ENCODE measurements at regions not wholly inside any gene's neighbourhood (a gene's known extent, or its start where the extent isn't known, plus 50 kb on each side); places are given as distances from the start of the nearest gene placed in this dataset.
"Not testable (repeated sequence)": the region's sequence is repeated elsewhere in the genome, so short reads cannot be mapped to it uniquely, and the experiment has no call there.

DNA sequence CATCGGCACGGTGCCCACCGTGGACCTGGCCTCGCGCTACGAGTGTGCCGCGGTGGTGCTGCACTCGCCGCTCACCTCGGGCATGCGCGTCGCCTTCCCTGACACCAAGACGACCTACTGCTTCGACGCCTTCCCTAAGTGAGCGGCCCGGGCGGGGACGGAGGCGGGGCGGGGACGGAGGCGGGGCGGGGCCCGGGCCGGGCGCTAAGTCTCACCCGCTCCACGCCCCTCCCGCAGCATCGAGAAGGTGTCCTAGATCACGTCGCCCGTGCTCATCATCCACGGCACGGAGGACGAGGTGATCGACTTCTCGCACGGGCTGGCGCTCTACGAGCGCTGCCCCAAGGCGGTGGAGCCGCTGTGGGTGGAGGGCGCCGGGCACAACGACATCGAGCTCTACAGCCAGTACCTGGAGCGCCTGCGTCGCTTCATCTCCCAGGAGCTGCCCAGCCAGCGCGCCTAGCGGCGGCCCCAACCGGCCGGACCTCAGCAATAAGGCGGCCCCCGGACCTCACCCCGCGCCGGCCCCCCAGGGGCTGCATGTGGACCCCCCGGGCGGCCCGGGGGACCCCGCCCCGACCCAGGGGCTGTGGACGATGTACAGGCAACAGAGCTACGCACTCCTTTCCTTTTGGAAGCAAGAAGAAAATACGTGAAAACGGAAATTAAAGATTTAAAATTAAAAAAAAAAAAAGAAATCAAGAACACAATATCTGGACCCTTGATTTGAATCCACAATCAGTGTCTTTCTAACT is 198.8 kb downstream of the USP22 start:
- WGBS, 2 donors: 1 to 4% methylated on average over 65 to 66 of the region's 74 CpGs
- H3K9me3 ChIP-seq; DNase-seq; H3K27ac ChIP-seq; H3K36me3 ChIP-seq; intact Hi-C loops (cut with DNase I): not testable (repeated sequence)
- Histone ChIP-seq H3K4me1 (peaks cover 0 to 11% (median 3%) of the 10 kb centered on the region in 4 donors), H3K4me3 (peak overlapping the region in 3 of 4 donors; percentile 20 to 37 (median 35)), H3K27me3 (peaks cover 5 to 32% (median 8%) of the 10 kb centered on the region in 3 donors)

GRCh38 chr17:20848869-20849443 is 193.9 kb downstream of the USP22 start:
- DNase-seq; H3K9me3 ChIP-seq; H3K27ac ChIP-seq; intact Hi-C loops (cut with DNase I); H3K4me3 ChIP-seq; H3K36me3 ChIP-seq: not testable (repeated sequence)
- WGBS, 2 donors: 54 to 78% methylated on average over 3 of the region's 3 CpGs
- TF ChIP-seq, protein P1, sequence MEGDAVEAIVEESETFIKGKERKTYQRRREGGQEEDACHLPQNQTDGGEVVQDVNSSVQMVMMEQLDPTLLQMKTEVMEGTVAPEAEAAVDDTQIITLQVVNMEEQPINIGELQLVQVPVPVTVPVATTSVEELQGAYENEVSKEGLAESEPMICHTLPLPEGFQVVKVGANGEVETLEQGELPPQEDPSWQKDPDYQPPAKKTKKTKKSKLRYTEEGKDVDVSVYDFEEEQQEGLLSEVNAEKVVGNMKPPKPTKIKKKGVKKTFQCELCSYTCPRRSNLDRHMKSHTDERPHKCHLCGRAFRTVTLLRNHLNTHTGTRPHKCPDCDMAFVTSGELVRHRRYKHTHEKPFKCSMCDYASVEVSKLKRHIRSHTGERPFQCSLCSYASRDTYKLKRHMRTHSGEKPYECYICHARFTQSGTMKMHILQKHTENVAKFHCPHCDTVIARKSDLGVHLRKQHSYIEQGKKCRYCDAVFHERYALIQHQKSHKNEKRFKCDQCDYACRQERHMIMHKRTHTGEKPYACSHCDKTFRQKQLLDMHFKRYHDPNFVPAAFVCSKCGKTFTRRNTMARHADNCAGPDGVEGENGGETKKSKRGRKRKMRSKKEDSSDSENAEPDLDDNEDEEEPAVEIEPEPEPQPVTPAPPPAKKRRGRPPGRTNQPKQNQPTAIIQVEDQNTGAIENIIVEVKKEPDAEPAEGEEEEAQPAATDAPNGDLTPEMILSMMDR (IDR thresholded peaks at IDR 0.05): peak in 3 of 4 experiments; percentile 21 to 51 (median 21)
- Histone ChIP-seq H3K4me1 (peaks cover 0 to 20% (median 8%) of the 10 kb centered on the region in 4 donors), H3K27me3 (peaks cover 0 to 29% (median 2%) of the 10 kb centered on the region in 3 donors)

DNA sequence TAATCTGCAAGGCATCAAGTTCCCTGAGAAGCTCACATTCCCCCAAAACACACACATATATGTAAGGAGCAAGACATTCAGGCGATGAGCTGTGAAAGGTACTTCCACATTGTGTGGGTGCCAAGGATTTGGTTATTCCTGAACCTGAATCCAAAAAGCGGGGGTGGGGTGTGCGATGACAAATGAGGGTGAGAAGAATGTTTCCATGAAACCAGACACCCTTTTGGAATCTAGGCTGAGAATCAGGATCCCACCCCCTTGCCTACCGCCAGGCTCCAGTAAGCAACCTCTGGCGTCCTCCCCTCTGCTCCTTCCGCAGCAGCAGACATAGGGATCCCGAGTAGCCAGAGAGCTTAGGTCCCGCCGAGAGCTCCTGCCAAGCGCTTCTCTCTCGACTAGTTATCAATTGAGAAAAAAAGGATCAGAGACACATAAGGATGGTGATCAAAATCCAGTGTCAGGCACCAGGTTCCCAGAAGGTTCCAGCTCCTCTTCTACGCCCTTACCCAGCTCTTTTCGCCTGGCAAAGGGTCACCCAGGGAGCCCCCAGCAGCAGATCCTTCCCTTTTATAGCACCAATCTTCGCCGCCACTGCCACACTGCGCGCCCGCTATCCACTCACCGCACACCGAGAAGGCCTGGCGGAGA is 191.1 kb downstream of the USP22 start:
- peak overlapping the region; percentile 14 to 45 (median 43) for H3K4me3 ChIP-seq
- peak overlapping the region in 1 of 4 donors; percentile 71 for H3K27ac ChIP-seq
- H3K9me3 ChIP-seq; intact Hi-C loops (cut with DNase I); H3K36me3 ChIP-seq: not testable (repeated sequence)
- H3K4me1 ChIP-seq: peaks cover 0 to 20% (median 8%) of the 10 kb centered on the region in 4 donors
- peak in 2 of 4 donors; percentile 54 to 58 for TF ChIP-seq POLR2AphosphoS5 (IDR thresholded peaks at IDR 0.05)
- DNase-seq: peak; percentile 54
- 8 to 12% methylated on average over 21 of the region's 21 CpGs for WGBS, 2 donors
- H3K27me3 ChIP-seq: peaks cover 0 to 14% (median 2%) of the 10 kb centered on the region in 3 donors

DNA sequence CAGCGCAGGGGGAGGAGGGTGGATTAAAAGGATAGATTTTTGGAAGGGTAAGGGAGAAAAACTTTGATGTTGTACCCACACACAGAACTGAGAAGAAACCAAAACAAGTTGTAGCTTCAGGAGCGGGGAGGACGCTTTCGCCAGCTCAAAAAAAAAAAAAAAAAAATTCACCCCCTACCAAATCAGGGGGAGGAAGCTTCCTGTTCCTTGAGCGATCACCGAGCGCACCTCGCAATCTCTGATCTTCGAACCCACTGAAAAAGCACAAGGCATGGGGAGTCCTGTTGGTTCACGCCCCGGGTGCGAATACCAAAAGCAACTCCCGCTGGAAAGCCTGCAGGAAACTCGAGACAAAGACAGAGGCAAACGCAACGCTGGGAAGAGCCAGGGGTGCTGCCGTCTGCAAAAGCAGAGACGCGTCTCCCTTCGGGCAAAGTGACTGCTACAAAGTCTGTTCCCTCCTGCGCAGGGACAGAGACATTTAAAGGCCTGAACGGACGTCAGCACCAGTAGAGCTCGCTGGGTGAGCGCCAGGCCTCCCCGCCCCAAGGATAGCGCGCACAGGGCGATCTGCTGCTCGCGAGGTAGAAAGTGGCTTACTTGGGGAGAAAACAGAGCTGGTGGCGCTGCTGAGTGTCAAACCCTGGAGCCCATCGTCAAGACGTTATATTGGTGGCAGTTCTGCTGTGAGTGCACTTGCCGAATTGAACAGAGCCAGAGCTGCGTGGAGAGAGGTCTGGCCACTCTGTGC is 190.4 kb downstream of the USP22 start:
- H3K36me3 ChIP-seq: no peaks in the 10 kb centered on the region
- peak; percentile 75 for DNase-seq
- intact Hi-C loops (cut with DNase I): no loop called here
- peak overlapping the region in 1 of 4 donors; percentile 71 for H3K27ac ChIP-seq
- H3K4me3 ChIP-seq: peak overlapping the region; percentile 14 to 45 (median 43)
- H3K27me3 ChIP-seq: peaks cover 0 to 14% (median 2%) of the 10 kb centered on the region in 3 donors
- peaks cover 0 to 20% (median 8%) of the 10 kb centered on the region in 4 donors for H3K4me1 ChIP-seq
- no peak for TF ChIP-seq POLR2A (IDR thresholded peaks at IDR 0.05)
- TF ChIP-seq POLR2AphosphoS5 (IDR thresholded peaks at IDR 0.05): peak in 1 of 4 donors; percentile 27
- H3K9me3 ChIP-seq: no peaks in the 10 kb centered on the region
- 0 to 1% methylated on average over 36 of the region's 36 CpGs for WGBS, 2 donors

- peak overlapping the region in 3 of 4 donors; percentile 41 to 45 (median 45) for H3K4me3 ChIP-seq
- TF ChIP-seq POLR2AphosphoS5 (IDR thresholded peaks at IDR 0.05) (no peak), POLR2A (IDR thresholded peaks at IDR 0.05) (no peak), EP300 (IDR thresholded peaks at IDR 0.05) (no peak)
- TF ChIP-seq, protein P1 (IDR thresholded peaks at IDR 0.05): no peak
- intact Hi-C loops (cut with DNase I): no loop called here
Measured at GRCh38 chr17:20852990-20853370, 189.8 kb downstream of the USP22 start.

DNA sequence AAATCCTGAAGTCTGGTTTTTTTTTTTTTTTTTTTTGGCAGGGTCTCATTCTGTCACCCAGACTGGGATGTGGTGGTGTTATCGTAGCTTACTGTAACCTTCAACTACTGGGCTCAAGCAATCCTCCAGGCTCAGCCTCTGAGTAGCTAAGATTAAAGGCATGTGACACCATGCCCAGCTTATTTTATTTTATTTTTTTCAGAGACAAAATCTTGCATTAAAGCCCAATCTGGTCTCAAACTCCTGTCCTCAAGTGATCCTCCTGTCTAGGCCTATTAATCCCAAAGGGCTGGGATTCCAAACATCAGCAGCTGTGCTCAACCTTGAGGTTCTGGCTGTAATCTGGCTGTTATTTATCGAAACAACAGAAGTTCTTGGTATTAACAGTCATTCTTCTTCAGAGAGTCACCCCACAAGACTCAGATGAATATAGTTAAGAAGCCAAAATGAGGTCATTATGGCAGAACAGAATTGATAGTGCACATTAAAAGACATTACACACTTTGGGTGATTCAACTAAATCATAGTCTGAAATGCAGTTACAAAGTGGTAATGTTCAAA is 186.8 kb downstream of the USP22 start:
- H3K9me3 ChIP-seq; DNase-seq; H3K27ac ChIP-seq; H3K4me3 ChIP-seq; intact Hi-C loops (cut with DNase I); H3K36me3 ChIP-seq; H3K27me3 ChIP-seq: not testable (repeated sequence)
- 88% methylated on average over 2 of the region's 2 CpGs for WGBS, 2 donors
- H3K4me1 ChIP-seq: peaks cover 0 to 20% (median 8%) of the 10 kb centered on the region in 4 donors

More at GRCh38 chr17:20852990-20853370, 189.8 kb downstream of the USP22 start:
- H3K27me3 ChIP-seq: peaks cover 0 to 14% (median 2%) of the 10 kb centered on the region in 3 donors
- H3K36me3 ChIP-seq: no peaks in the 10 kb centered on the region
- 10 to 24% methylated on average over 6 of the region's 6 CpGs for WGBS, 2 donors
- peak overlapping the region in 1 of 4 donors; percentile 71 for H3K27ac ChIP-seq
- peaks cover 0 to 20% (median 8%) of the 10 kb centered on the region in 4 donors for H3K4me1 ChIP-seq
- no peak for DNase-seq
- H3K9me3 ChIP-seq: no peaks in the 10 kb centered on the region

GRCh38 chr17:20866444-20867209 is 176.2 kb downstream of the USP22 start:
- H3K9me3 ChIP-seq; DNase-seq; H3K4me1 ChIP-seq; H3K4me3 ChIP-seq; intact Hi-C loops (cut with DNase I); H3K36me3 ChIP-seq; H3K27me3 ChIP-seq; H3K27ac ChIP-seq: not testable (repeated sequence)
- 84 to 88% methylated on average over 17 of the region's 17 CpGs for WGBS, 2 donors

- H3K36me3 ChIP-seq; H3K9me3 ChIP-seq; H3K27ac ChIP-seq; H3K27me3 ChIP-seq; H3K4me3 ChIP-seq; H3K4me1 ChIP-seq; DNase-seq; intact Hi-C loops (cut with DNase I): not testable (repeated sequence)
- 55 to 81% methylated on average over 6 of the region's 6 CpGs for WGBS, 2 donors
Measured at GRCh38 chr17:20867436-20867937, 175.3 kb downstream of the USP22 start.
